GM13976 (cell line): ENCODE measurements at regions not wholly inside any gene's neighbourhood (a gene's known extent, or its start where the extent isn't known, plus 50 kb on each side); places are given as distances from the start of the nearest gene placed in this dataset.

Source experiments
- DNase-seq: peaks from one replicate; pipeline ENCODE4 v3.0.0; 2012; ENCODE audit warnings: low spot score
- CTCF ChIP-seq: IDR thresholded peaks from 2 replicates; pipeline ENCODE4 v1.5.1; 2012; ENCODE audit warnings: borderline replicate concordance, mild to moderate bottlenecking; ENCODE audit not compliant: insufficient read depth; ENCODE audit errors: extremely low read depth, missing control alignments, control extremely low read depth
- in situ Hi-C: fragments of 300-500 bp; cut with MboI; formaldehyde crosslinking; loops from one replicate; pipeline ENCODE4 v1.12.0; 2022; ENCODE audit warnings: low sequenced_read_pairs, mixed read lengths, inconsistent platforms; ENCODE audit not compliant: unreplicated experiment

DNA sequence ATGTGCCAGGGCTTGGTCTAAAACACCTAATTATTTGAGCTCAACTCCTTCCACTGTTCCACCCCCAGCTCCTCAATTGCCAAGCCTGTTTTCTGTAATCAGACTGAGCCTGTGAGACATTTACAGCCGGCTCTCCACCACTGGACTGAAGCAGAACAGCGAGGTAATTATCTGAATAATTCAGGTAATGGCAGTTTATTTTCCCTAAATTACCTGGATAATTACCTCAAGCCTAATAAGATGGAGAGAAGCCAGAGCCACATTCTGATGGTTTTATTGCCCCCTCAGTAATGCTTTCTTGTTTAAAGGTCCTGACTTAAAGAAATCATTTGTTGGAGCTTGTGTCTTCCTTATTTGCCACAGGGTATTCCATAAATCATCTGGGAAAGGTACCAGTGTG is 64.2 kb downstream of the FZD4 start:
- no peak for TF ChIP-seq CTCF
- in situ Hi-C loops, result no loop called here
- DNase-seq, result no peak

GRCh38 chr11:86893235-86893634 is 62.0 kb downstream of the FZD4 start:
- DNase-seq, result no peak
- TF ChIP-seq CTCF, result no peak
- in situ Hi-C loops, result no loop called here
